T-helper 1 cell treated with Interleukin-12 subunit alpha and Interleukin-12 subunit beta and Interleukin-4 antibody, amounts not matched to agents 30 μg/mL and 1 μg/mL, for 36 hours (primary cell): ENCODE measurements at regions not wholly inside any gene's neighbourhood (a gene's known extent, or its start where the extent isn't known, plus 50 kb on each side); places are given as distances from the start of the nearest gene placed in this dataset.

Source experiments
- H3K27ac Mint-ChIP-seq: one replicate; pipeline ENCODE4 v1.8.0; 2021; ENCODE audit warnings: mild to moderate bottlenecking, mixed read lengths
- H3K27me3 Mint-ChIP-seq: one replicate; pipeline ENCODE4 v1.8.0; 2021; ENCODE audit warnings: low read depth, mixed read lengths
- H3K36me3 Mint-ChIP-seq: one replicate; pipeline ENCODE4 v1.8.0; 2021; ENCODE audit warnings: low read depth, mixed read lengths
- H3K4me1 Mint-ChIP-seq: one replicate; pipeline ENCODE4 v1.8.0; 2021; ENCODE audit warnings: low read depth, mixed read lengths
- H3K4me3 Mint-ChIP-seq: one replicate; pipeline ENCODE4 v1.8.0; 2021; ENCODE audit warnings: mild to moderate bottlenecking, moderate library complexity, mixed read lengths
- H3K9me3 Mint-ChIP-seq: one replicate; pipeline ENCODE4 v1.8.0; 2021; ENCODE audit warnings: mixed read lengths

- Mint-ChIP-seq H3K4me3 (no peak overlapping the region), H3K27me3 (no peaks in the 10 kb centered on the region), H3K36me3 (peaks cover 7% of the 10 kb centered on the region), H3K27ac (no peak overlapping the region), H3K9me3 (peaks cover 6% of the 10 kb centered on the region), H3K4me1 (peaks cover 8% of the 10 kb centered on the region)
These were observed 153.3 kb upstream of the PLEKHG7 start for GRCh38 chr12:92549516-92549915.

GRCh38 chr12:92547906-92548305 is 154.9 kb upstream of the PLEKHG7 start:
- H3K4me1 Mint-ChIP-seq, result peaks cover 15% of the 10 kb centered on the region
- H3K27me3 Mint-ChIP-seq, result no peaks in the 10 kb centered on the region
- no peak overlapping the region for H3K27ac Mint-ChIP-seq
- peaks cover 11% of the 10 kb centered on the region for H3K36me3 Mint-ChIP-seq
- H3K4me3 Mint-ChIP-seq, result no peak overlapping the region
- H3K9me3 Mint-ChIP-seq, result peaks cover 6% of the 10 kb centered on the region

GRCh38 chr12:92547420-92547819 is 155.4 kb upstream of the PLEKHG7 start:
- Mint-ChIP-seq H3K36me3 (peaks cover 11% of the 10 kb centered on the region), H3K27me3 (no peaks in the 10 kb centered on the region), H3K4me3 (no peak overlapping the region), H3K4me1 (peaks cover 16% of the 10 kb centered on the region), H3K9me3 (peaks cover 6% of the 10 kb centered on the region), H3K27ac (no peak overlapping the region)

- H3K9me3 Mint-ChIP-seq, result peaks cover 9% of the 10 kb centered on the region
- H3K27me3 Mint-ChIP-seq, result no peaks in the 10 kb centered on the region
- peaks cover 15% of the 10 kb centered on the region for H3K36me3 Mint-ChIP-seq
- no peak overlapping the region for H3K4me3 Mint-ChIP-seq
- H3K27ac Mint-ChIP-seq, result no peak overlapping the region
- peaks cover 20% of the 10 kb centered on the region for H3K4me1 Mint-ChIP-seq
These were observed 156.0 kb upstream of the PLEKHG7 start for GRCh38 chr12:92546635-92547348.

- no peak overlapping the region for H3K27ac Mint-ChIP-seq
- H3K36me3 Mint-ChIP-seq, result peaks cover 17% of the 10 kb centered on the region
- H3K27me3 Mint-ChIP-seq, result no peaks in the 10 kb centered on the region
- H3K4me1 Mint-ChIP-seq, result peaks cover 23% of the 10 kb centered on the region
- H3K9me3 Mint-ChIP-seq, result peaks cover 9% of the 10 kb centered on the region
- no peak overlapping the region for H3K4me3 Mint-ChIP-seq
These were observed 156.5 kb upstream of the PLEKHG7 start for GRCh38 chr12:92546259-92546634.

GRCh38 chr12:92544322-92544721 is 158.5 kb upstream of the PLEKHG7 start:
- Mint-ChIP-seq H3K9me3 (peaks cover 12% of the 10 kb centered on the region), H3K4me1 (peaks cover 41% of the 10 kb centered on the region), H3K36me3 (peaks cover 19% of the 10 kb centered on the region), H3K27me3 (no peaks in the 10 kb centered on the region), H3K27ac (no peak overlapping the region), H3K4me3 (no peak overlapping the region)

GRCh38 chr12:92543840-92544239 is 158.9 kb upstream of the PLEKHG7 start:
- H3K9me3 Mint-ChIP-seq, result peaks cover 10% of the 10 kb centered on the region
- no peaks in the 10 kb centered on the region for H3K27me3 Mint-ChIP-seq
- H3K27ac Mint-ChIP-seq, result no peak overlapping the region
- H3K4me1 Mint-ChIP-seq, result peaks cover 46% of the 10 kb centered on the region
- H3K4me3 Mint-ChIP-seq, result no peak overlapping the region
- peaks cover 17% of the 10 kb centered on the region for H3K36me3 Mint-ChIP-seq

GRCh38 chr12:92543359-92543758 is 159.4 kb upstream of the PLEKHG7 start:
- H3K36me3 Mint-ChIP-seq, result peaks cover 14% of the 10 kb centered on the region
- no peaks in the 10 kb centered on the region for H3K27me3 Mint-ChIP-seq
- H3K9me3 Mint-ChIP-seq, result peaks cover 6% of the 10 kb centered on the region
- no peak overlapping the region for H3K27ac Mint-ChIP-seq
- H3K4me1 Mint-ChIP-seq, result peaks cover 48% of the 10 kb centered on the region
- no peak overlapping the region for H3K4me3 Mint-ChIP-seq

GRCh38 chr12:92541731-92542130 is 161.1 kb upstream of the PLEKHG7 start:
- H3K4me1 Mint-ChIP-seq, result peaks cover 55% of the 10 kb centered on the region
- H3K27me3 Mint-ChIP-seq, result no peaks in the 10 kb centered on the region
- H3K36me3 Mint-ChIP-seq, result peaks cover 15% of the 10 kb centered on the region
- H3K27ac Mint-ChIP-seq, result no peak overlapping the region
- H3K9me3 Mint-ChIP-seq, result peaks cover 6% of the 10 kb centered on the region
- peak overlapping the region; percentile 15 for H3K4me3 Mint-ChIP-seq

GRCh38 chr12:92540782-92541423 is 161.9 kb upstream of the PLEKHG7 start:
- peak overlapping the region; percentile 30 for H3K4me3 Mint-ChIP-seq
- no peaks in the 10 kb centered on the region for H3K27me3 Mint-ChIP-seq
- H3K36me3 Mint-ChIP-seq, result peaks cover 15% of the 10 kb centered on the region
- H3K4me1 Mint-ChIP-seq, result peaks cover 57% of the 10 kb centered on the region
- peak overlapping the region; percentile 92 for H3K27ac Mint-ChIP-seq
- peaks cover 11% of the 10 kb centered on the region for H3K9me3 Mint-ChIP-seq

- Mint-ChIP-seq H3K4me3 (peak overlapping the region; percentile 71), H3K9me3 (peaks cover 12% of the 10 kb centered on the region), H3K36me3 (peaks cover 15% of the 10 kb centered on the region), H3K4me1 (peaks cover 59% of the 10 kb centered on the region), H3K27ac (peak overlapping the region; percentile 91), H3K27me3 (no peaks in the 10 kb centered on the region)
These were observed 162.6 kb upstream of the PLEKHG7 start for GRCh38 chr12:92539976-92540781.

GRCh38 chr12:92539110-92539749 is 163.6 kb upstream of the PLEKHG7 start:
- Mint-ChIP-seq H3K4me3 (peak overlapping the region; percentile 6), H3K27me3 (no peaks in the 10 kb centered on the region), H3K27ac (peak overlapping the region; percentile 91), H3K36me3 (peaks cover 12% of the 10 kb centered on the region), H3K9me3 (peaks cover 15% of the 10 kb centered on the region), H3K4me1 (peaks cover 57% of the 10 kb centered on the region)

GRCh38 chr12:92537290-92537960 is 165.4 kb upstream of the PLEKHG7 start:
- H3K27me3 Mint-ChIP-seq, result no peaks in the 10 kb centered on the region
- peak overlapping the region; percentile 79 for H3K27ac Mint-ChIP-seq
- peaks cover 8% of the 10 kb centered on the region for H3K36me3 Mint-ChIP-seq
- H3K4me1 Mint-ChIP-seq, result peaks cover 49% of the 10 kb centered on the region
- H3K9me3 Mint-ChIP-seq, result peaks cover 18% of the 10 kb centered on the region
- H3K4me3 Mint-ChIP-seq, result no peak overlapping the region

- peaks cover 40% of the 10 kb centered on the region for H3K4me1 Mint-ChIP-seq
- peaks cover 9% of the 10 kb centered on the region for H3K36me3 Mint-ChIP-seq
- peaks cover 25% of the 10 kb centered on the region for H3K9me3 Mint-ChIP-seq
- no peaks in the 10 kb centered on the region for H3K27me3 Mint-ChIP-seq
- H3K4me3 Mint-ChIP-seq, result no peak overlapping the region
- H3K27ac Mint-ChIP-seq, result no peak overlapping the region
These were observed 166.8 kb upstream of the PLEKHG7 start for GRCh38 chr12:92535961-92536360.
